ENCODE measurements at regions not wholly inside any gene's neighbourhood (a gene's known extent, or its start where the extent isn't known, plus 50 kb on each side); places are given as distances from the start of the nearest gene placed in this dataset.
A peak's percentile ranks its signal among the peaks of the same experiment; 100 is the strongest.

- no peak overlapping the region for H3K4me3 ChIP-seq (ENCODE audit: low read length)
- no peak for TF ChIP-seq CTCF (conservative IDR thresholded peaks at IDR 0.05; ENCODE audit: low read depth, low read length)
These were observed 105.7 kb upstream of the INHBA start for GRCh38 chr7:41808541-41808940.

GRCh38 chr7:41803569-41803968 is 100.7 kb upstream of the INHBA start:
- no peak for TF ChIP-seq CTCF (conservative IDR thresholded peaks at IDR 0.05; ENCODE audit: low read depth, low read length)
- no peak for DNase-seq (ENCODE audit: low read depth)
- no peak overlapping the region for H3K4me3 ChIP-seq (ENCODE audit: low read length)

More at GRCh38 chr7:41808541-41808940, 105.7 kb upstream of the INHBA start:
- no peak for DNase-seq (ENCODE audit: low read depth)

- H3K4me3 ChIP-seq (ENCODE audit: low read length), result no peak overlapping the region
- no peak for DNase-seq (ENCODE audit: low read depth)
These were observed 93.4 kb upstream of the INHBA start for GRCh38 chr7:41796331-41796730.

GRCh38 chr7:41795276-41795833 is 92.5 kb upstream of the INHBA start:
- no peak for TF ChIP-seq CTCF (conservative IDR thresholded peaks at IDR 0.05; ENCODE audit: low read depth, low read length)

More at GRCh38 chr7:41796331-41796730, 93.4 kb upstream of the INHBA start:
- no peak for TF ChIP-seq CTCF (conservative IDR thresholded peaks at IDR 0.05; ENCODE audit: low read depth, low read length)

GRCh38 chr7:41793556-41793955 is 90.7 kb upstream of the INHBA start:
- no peak overlapping the region for H3K4me3 ChIP-seq (ENCODE audit: low read length)
- no peak for DNase-seq (ENCODE audit: low read depth)
- TF ChIP-seq CTCF (conservative IDR thresholded peaks at IDR 0.05; ENCODE audit: low read depth, low read length), result no peak

More at GRCh38 chr7:41795276-41795833, 92.5 kb upstream of the INHBA start:
- H3K4me3 ChIP-seq (ENCODE audit: low read length), result no peak overlapping the region
- no peak for DNase-seq (ENCODE audit: low read depth)

GRCh38 chr7:41792120-41792519 is 89.2 kb upstream of the INHBA start:
- no peak for TF ChIP-seq CTCF (conservative IDR thresholded peaks at IDR 0.05; ENCODE audit: low read depth, low read length)
- no peak for DNase-seq (ENCODE audit: low read depth)
- H3K4me3 ChIP-seq (ENCODE audit: low read length), result no peak overlapping the region

- no peak for TF ChIP-seq CTCF (conservative IDR thresholded peaks at IDR 0.05; ENCODE audit: low read depth, low read length)
- peak; percentile 8 for DNase-seq (ENCODE audit: low read depth)
- H3K4me3 ChIP-seq (ENCODE audit: low read length), result no peak overlapping the region
These were observed 85.7 kb upstream of the INHBA start for GRCh38 chr7:41788556-41788955.
